Kidney epithelial cell (primary cell): ENCODE measurements at regions not wholly inside any gene's neighbourhood (a gene's known extent, or its start where the extent isn't known, plus 50 kb on each side); places are given as distances from the start of the nearest gene placed in this dataset.

Experiments
- DNase-seq: peaks from one replicate; pipeline ENCODE4 v3.0.0-alpha.2; 2010; ENCODE audit warnings: low read depth
- H3K27me3 ChIP-seq: 2 replicates; pipeline ENCODE4 v1.6.0; 2011; ENCODE audit warnings: low read length; ENCODE audit not compliant: control insufficient read depth, insufficient read depth
- H3K36me3 ChIP-seq: 2 replicates; pipeline ENCODE4 v1.5.1; 2011; ENCODE audit warnings: low read length; ENCODE audit not compliant: control insufficient read depth, insufficient read depth
- H3K4me3 ChIP-seq: 2 replicates; pipeline ENCODE4 v1.5.1; 2011; ENCODE audit warnings: low read depth, mild to moderate bottlenecking, control low read depth, low read length
- TF ChIP-seq, protein P1 (sequence below): IDR thresholded peaks from 2 replicates; pipeline ENCODE4 v1.5.1; 2011; ENCODE audit warnings: mild to moderate bottlenecking, moderate library complexity, low read length, control low read depth, inconsistent platforms; ENCODE audit not compliant: insufficient read depth, poor library complexity, severe bottlenecking

DNA sequence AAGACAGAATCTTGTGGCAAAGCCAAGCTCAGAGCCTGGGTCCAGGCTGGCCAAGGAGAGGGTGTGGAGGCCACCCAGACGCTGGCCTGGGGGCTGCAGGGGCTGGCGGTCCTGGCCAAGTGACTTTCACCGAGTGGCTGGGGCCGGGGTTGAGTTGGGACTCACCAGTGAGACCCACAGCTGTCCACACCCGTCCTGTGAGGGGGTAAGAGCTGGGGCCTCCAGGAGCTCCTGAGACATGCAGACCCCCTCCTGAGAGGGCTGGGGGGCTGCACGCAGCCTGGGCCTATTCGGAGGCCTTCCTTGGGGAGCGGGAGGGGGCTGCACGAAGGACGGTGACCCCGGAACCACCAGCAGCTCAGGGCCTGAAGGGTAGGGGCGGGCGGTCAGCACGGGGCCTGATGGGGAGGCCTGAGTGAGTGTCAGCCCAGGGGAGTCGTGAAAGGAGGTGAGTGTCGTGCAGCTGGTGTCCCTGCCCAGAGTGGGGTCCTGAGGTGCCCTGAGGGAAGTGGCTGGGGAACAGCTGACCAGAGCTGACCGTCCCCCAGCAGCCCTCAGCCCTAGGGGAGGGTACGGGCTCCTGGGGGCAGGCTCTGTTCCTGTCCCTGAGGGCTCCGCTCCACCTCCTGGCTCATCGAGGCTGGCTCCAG is 100.9 kb downstream of the FOXL3 start:
- no peak overlapping the region for H3K4me3 ChIP-seq
- no peaks in the 10 kb centered on the region for H3K27me3 ChIP-seq
- DNase-seq = no peak
- H3K36me3 ChIP-seq = no peaks in the 10 kb centered on the region
- TF ChIP-seq, protein P1, sequence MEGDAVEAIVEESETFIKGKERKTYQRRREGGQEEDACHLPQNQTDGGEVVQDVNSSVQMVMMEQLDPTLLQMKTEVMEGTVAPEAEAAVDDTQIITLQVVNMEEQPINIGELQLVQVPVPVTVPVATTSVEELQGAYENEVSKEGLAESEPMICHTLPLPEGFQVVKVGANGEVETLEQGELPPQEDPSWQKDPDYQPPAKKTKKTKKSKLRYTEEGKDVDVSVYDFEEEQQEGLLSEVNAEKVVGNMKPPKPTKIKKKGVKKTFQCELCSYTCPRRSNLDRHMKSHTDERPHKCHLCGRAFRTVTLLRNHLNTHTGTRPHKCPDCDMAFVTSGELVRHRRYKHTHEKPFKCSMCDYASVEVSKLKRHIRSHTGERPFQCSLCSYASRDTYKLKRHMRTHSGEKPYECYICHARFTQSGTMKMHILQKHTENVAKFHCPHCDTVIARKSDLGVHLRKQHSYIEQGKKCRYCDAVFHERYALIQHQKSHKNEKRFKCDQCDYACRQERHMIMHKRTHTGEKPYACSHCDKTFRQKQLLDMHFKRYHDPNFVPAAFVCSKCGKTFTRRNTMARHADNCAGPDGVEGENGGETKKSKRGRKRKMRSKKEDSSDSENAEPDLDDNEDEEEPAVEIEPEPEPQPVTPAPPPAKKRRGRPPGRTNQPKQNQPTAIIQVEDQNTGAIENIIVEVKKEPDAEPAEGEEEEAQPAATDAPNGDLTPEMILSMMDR = no peak

DNA sequence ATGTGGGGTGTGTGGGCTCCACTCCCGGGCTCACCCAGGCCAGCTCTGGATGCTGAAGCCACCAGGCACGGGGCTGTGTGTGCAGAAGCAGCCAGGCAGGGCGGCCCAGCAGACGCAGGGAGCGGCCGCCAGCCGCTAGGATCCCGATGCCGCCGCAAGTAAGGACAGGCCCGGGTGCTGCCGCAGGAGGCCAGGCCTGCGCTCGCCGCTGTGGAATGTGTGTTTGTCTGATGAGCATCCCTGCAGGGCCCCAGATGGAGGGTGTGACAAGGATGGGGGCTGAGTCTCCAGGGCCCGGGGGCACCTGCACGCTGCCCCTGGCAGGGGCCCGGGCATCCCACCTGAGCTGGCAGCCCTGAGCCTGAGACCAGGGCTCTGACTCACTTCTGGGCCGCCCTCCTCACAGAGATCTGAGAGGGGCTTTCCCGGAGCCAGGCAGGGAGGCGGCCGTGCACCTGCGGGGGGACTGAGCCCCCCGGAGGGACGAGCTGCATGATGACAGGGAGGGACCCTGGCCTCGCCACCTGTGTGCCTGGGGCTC is 101.5 kb downstream of the FOXL3 start:
- TF ChIP-seq, protein P1 = no peak
- no peaks in the 10 kb centered on the region for H3K36me3 ChIP-seq
- no peaks in the 10 kb centered on the region for H3K27me3 ChIP-seq
- no peak for DNase-seq
- no peak overlapping the region for H3K4me3 ChIP-seq

DNA sequence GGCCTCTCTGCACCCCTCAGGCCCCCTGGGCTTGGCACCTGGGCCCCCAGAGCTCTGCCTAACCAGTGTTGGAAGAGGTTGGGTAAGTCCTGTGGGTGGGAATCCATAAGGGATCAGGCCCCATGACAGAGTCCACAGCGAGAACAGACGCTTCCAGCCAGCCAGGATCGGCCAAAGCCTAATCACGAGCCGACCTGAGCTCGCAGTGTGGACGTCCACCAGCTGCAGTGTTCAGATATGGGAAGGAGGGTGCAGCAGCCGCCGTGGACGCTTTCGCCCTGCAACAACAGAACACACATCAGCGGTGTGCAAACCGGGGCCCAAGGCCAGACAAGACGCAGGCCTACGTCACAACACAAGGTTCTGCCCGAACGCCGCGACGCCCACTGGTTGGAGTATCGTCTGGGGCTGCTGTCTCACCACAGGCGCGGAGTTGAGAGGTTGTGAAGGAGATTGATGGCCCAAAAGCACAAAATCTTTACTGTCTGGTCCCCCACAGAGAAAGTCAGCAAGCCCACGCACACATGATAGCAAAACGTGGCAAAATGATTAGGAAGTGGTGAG is 102.1 kb downstream of the FOXL3 start:
- H3K36me3 ChIP-seq = no peaks in the 10 kb centered on the region
- DNase-seq = no peak
- H3K4me3 ChIP-seq = no peak overlapping the region
- no peaks in the 10 kb centered on the region for H3K27me3 ChIP-seq
- TF ChIP-seq, protein P1 = no peak

DNA sequence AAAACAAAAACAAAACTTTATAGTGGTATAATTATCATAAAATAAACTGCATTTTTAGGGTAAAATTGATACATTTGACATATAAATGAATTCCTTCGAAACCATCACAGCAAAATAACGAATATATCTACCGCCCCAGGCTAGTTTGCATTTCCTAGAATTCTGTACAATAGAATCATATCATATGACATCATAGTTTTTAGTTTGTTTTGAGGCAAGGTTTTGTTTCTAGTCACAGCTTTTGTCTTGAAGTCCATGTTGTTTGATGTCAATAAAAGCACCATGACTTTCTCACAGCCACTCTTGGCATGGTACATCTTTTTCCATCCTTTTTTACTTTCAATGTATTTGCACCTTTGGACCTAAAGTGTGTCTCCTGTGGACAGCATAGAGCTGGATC is 102.9 kb downstream of the FOXL3 start:
- DNase-seq = no peak
- no peaks in the 10 kb centered on the region for H3K27me3 ChIP-seq
- TF ChIP-seq, protein P1 = no peak
- H3K4me3 ChIP-seq = no peak overlapping the region
- no peaks in the 10 kb centered on the region for H3K36me3 ChIP-seq

DNA sequence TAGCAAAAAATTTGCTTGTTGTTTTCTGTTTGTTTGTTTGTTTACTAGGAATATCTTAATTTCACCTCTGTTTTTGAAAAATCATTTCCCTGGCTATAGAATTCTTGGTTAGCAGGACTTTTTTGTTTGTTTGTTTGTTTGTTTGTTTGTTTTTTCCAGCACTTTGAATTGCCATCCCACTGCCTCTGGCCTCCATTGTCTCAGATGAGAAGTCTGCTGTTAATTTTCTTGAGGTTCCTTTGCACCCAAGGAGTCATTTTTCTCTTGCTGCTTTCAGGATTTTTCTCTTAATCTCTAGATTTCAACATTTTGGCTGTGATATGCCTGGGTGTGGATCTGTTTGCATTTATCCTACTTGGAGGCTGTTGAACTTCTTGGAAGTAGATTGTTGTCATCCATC is 105.7 kb downstream of the FOXL3 start:
- H3K27me3 ChIP-seq = no peaks in the 10 kb centered on the region
- no peaks in the 10 kb centered on the region for H3K36me3 ChIP-seq
- DNase-seq = no peak
- no peak overlapping the region for H3K4me3 ChIP-seq
- TF ChIP-seq, protein P1 = no peak
